Kidney glomerular epithelial cell (primary cell): ENCODE measurements at regions not wholly inside any gene's neighbourhood (a gene's known extent, or its start where the extent isn't known, plus 50 kb on each side); places are given as distances from the start of the nearest gene placed in this dataset.

Source experiments
- DNase-seq: peaks from one replicate; lab custom pipeline; 2025; lab: John Stamatoyannopoulos, UW

GRCh38 chr2:220167956-220168355 lies 540.5 kb downstream of the SLC4A3 start:
- no peak for DNase-seq

DNA sequence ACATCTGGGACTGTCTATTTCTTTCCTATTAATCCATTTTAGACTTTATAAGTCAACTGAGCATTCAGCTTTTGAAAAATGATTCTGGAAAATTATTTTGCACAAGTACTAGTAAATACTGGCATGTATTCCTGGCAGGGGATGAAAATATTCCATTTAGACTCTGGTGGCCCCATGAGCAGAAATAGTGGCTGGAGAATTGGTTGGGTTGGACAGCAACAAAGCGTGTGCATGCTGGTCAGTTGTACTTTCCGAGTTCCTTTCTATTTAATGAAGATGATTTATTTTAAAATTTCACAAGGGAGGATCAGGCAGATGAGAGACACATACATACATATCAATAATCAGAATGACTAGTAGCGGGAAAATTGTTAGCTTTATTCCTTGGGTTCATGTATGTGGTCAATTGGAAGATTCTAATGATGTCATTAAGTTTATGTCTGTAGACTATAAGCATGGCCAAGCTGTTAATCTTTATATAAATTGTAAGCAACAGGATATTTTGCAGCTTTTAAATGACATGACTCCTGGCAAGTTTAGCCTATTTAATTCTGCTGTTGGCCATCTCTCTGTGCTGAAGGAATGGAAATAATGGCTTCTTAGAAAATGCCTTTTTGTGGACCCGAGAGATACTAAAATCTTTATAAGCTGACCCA lies 541.6 kb downstream of the SLC4A3 start:
- DNase-seq: no peak

- no peak for DNase-seq
Observed at GRCh38 chr2:220174826-220175225, 547.4 kb downstream of the SLC4A3 start.

- DNase-seq: no peak
Observed at GRCh38 chr2:220175967-220176366, 548.5 kb downstream of the SLC4A3 start.

GRCh38 chr2:220178991-220179695 lies 551.7 kb downstream of the SLC4A3 start:
- DNase-seq: no peak

DNA sequence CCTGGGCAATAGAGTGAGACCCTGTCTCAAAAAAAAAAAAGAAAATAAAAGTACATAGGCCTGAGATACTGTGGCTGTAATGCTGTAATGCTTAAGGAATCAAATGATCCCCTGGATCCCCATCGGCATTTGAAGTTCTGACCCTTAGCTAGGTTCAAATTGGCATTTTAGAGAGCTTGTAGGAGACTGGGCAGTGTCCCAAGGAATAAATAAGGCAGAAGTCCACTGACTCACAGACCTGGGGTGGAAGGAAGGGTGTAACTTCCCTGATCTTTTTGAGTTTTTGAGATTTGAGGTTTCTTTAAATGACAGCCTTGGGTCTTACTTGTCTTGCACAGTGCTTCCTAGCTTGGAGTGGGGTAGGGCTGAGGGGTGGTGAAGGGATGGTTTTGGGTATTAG lies 553.7 kb downstream of the SLC4A3 start:
- DNase-seq: no peak

- no peak for DNase-seq
Observed at GRCh38 chr2:220182790-220183189, 555.4 kb downstream of the SLC4A3 start.

DNA sequence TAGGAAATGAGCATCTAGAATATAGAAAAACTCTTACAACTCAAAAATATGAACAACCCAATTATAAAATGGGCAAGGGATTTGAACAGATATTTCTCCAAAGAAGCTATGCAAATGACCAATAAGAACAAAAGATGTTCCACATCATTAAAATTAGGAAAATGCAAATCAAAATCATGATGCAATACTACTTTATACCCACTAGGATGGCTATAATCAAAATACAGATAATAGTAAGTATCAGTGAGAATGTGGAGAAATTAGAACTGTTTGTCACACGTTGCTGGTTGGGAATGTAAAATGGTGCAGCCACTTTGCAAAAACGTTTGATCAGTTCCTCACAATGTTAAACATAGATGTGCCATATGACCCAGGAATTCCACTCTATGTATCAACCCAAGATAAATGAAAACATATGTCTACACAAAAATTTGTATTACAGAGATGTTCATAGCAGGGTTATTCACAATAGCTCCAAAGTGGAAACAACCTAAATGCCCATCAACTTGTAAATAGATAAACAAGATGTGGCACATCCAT lies 558.4 kb downstream of the SLC4A3 start:
- no peak for DNase-seq

GRCh38 chr2:220188031-220188430 lies 560.6 kb downstream of the SLC4A3 start:
- DNase-seq: peak; percentile 93

DNA sequence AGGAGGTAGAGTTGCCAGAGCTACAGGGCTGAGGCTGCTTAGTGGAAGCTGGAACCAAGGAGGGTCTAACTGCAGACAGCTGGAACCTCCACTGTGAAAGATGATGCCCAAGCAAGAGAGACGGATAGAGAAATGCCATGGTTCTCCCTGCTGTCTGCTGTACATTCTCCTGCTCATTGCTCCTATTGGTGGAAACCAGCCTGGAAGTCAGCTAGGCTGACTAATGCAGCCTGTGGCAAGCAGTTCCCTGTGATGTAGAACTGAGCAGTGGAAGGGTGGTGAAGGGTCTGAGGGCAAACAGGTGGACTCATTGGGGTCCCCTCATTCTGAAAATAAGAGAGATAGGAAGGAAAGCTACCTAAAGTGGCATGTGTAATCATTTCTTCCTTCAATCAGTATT lies 563.6 kb downstream of the SLC4A3 start:
- no peak for DNase-seq

DNA sequence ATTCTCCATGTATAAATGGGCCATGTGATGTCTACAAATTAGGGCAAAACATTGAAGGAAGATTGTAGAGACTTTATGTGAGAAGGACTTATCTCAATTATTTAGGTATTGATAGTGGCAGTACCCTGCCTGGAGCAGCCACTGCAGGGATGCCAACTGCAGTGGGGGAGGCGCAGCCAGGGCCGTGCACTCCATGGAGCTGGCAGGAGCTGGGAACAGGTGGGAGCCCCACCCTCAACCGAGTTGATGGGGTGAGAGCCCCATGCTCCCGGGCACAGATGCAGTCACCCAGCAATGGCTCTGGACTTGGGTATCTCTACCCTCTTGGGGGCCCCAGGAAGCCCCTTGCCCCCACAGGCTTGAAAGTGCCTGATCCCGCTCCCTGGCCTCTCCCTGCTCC lies 564.3 kb downstream of the SLC4A3 start:
- no peak for DNase-seq

DNA sequence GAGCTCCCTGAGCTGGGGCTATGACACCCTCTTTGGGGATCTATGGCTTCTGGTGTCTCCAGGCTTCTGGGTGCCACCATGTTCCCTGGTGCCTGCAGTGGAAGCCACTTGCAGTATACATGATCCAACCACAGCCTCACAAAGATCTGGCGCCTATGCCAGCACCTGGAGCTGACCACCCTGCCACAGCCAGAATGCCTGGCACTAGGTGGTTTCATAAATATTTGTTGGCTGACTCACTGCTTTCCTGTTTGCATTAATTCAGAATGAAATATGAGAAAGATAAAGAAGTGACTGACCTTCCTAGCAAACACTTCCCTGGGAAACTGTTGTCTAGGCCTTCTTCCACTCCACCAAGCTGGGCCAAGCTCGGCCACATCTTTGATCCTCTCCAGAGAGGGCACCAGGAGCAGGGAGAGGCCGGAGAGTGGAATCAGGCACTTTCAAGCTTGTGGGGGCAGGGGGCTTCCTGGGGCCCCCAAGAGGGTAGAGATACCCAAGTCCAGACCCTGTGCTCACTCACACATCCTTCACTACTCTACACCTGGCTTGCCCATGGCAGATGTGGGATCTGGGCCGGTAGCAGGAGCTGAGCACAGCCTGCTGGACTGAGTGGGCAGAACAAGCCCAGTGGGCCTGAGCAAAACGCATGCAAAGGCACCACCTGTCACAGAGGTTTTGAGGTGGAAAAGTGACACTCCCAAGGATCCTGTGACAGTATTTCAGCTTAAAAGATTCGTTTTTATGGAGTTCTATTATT lies 565.7 kb downstream of the SLC4A3 start:
- DNase-seq: peak; percentile 18

DNA sequence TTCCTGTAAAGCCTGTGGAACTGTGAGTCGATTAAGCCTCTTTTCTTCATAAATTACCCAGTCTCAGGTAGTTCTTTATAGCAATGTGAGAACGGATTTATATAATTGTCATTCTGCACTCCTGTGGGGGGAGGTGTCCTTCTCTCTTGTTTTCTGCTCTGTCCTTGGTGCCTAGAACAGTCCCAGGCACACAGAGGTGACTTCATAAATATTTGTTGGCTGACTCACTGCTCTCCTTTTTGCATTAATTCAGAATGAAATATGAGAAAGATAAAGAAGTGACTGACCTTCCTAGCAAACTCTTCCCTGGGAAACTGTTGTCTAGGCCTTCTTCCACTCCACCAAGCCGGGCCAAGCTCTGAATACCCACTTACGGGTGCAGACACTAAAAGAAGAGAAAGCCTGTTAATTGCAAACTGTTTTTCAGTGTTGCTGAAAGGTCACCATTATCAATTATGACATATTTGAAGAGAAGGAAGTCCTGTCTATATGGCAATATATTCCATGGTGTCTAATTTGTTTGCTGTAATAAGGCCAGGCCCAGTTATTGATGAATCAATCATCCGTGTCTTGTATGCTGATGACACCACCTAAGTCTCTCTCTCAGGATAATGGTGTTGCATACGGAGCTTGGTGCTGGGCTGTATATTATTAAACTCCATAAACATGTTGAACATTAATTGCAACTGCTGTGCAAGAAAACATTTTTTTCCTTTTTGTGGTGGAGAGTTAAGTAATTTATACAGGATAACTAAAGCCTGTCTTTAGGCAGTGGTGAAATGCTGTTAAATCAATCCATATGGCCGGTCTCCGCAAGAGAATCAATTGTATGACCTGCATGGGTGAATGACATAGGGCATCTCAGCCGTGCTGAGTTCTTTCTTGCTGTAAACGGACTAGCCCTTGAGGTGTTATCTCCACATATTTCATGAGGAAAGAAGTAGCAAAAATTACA lies 567.5 kb downstream of the SLC4A3 start:
- no peak for DNase-seq

GRCh38 chr2:220198896-220199295 lies 571.5 kb downstream of the SLC4A3 start:
- no peak for DNase-seq

DNA sequence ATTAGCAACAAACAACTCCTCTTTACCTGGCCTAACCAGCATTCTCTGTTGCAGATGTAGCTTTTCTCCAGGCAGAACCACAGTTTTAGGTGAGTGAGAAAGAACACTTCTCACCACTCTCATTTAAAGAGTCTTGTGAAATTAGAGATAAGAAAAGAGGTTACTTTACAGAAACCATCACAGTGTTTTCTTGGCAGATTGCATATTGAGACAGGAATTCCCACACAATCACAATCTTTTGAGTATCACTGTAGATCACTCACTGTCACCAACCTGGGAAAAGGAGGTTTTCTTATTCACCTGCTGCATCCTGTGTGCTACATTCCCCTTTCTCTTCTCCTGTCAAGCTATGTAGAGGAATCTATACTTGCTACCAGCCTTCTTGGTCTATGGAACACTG lies 574.6 kb downstream of the SLC4A3 start:
- no peak for DNase-seq

DNA sequence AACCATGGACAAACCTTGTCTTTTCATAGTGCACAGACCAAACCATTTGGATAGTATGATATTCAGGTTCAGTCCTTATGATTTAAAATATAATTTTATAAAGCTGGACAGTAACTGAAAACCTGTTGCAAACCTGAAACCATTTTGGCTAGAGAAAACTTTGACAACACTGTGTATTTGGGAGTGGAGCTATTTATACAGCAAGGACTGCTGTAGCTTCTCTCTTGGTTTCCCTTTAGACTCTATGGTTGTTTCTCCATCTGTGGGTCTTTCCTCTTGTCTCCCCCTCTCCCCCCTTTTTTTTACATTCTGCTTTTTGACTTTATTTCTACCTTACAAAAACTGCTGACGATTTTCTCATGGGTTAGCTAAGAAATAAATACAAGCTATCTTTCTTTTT lies 581.7 kb downstream of the SLC4A3 start:
- DNase-seq: no peak

GRCh38 chr2:220209751-220210150 lies 582.3 kb downstream of the SLC4A3 start:
- DNase-seq: no peak

GRCh38 chr2:220212296-220213080 lies 585.1 kb downstream of the SLC4A3 start:
- DNase-seq: no peak

- DNase-seq: no peak
Observed at GRCh38 chr2:220215785-220216184, 588.4 kb downstream of the SLC4A3 start.

GRCh38 chr2:220219371-220219770 lies 591.9 kb downstream of the SLC4A3 start:
- DNase-seq: no peak

DNA sequence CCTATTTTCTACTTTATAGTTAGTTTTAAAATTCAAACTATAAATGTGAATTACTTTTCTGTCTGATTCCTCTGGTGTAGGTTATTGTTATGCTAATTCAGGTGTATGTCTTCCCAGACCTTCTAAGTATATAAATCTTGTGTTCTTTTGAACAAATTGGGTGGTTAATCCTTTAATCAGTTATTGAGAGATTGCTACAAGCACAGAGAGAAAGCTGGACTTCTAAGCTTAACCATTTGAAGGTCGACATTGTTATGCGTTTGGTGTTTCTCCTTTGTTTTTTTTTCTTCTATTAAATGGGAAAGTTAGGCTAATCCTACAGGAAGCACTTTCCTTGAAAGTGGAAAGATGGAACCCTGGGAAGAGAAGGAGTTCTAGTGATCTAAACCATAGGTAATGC lies 592.6 kb downstream of the SLC4A3 start:
- no peak for DNase-seq
